Stimulated activated CD4-positive, alpha-beta T cell treated with anti-CD3 and anti-CD28 coated beads, Interleukin-1b, Interleukin-23, amount 100 ng/mL, for 1 hour (primary cell): ENCODE measurements at regions not wholly inside any gene's neighbourhood (a gene's known extent, or its start where the extent isn't known, plus 50 kb on each side); places are given as distances from the start of the nearest gene placed in this dataset.

Experiments used
- DNase-seq, 2 donors: peaks; one replicate each; pipeline ENCODE4 v3.0.0-alpha.2; 2020; ENCODE audit warnings: low read depth in 2 of 2

DNA sequence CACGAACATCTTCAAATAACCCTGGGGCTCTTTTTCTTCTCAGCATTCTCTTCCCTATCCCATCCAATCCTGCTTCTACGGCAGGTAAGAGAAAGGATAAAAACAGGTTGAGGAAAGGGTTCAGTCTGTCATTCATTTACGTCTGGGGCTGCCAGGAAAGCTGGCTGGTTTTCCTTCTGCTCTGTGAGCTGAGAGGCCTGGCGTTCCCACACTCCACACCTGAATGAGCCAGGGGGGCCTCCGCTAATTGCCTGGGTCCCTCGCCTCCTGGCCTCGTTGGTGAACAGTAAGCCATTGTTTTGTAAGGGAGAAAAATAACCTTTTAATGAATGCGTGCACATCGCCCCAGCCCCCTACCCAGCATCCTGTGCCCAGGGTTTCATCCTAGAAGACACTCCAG lies 70.8 kb upstream of the SIM2 start:
- DNase-seq = no peak

- no peak for DNase-seq
Measured at GRCh38 chr21:36628761-36629460, 70.0 kb upstream of the SIM2 start.

- peak; percentile 21 to 47 for DNase-seq
Measured at GRCh38 chr21:36630485-36631206, 68.3 kb upstream of the SIM2 start.

DNA sequence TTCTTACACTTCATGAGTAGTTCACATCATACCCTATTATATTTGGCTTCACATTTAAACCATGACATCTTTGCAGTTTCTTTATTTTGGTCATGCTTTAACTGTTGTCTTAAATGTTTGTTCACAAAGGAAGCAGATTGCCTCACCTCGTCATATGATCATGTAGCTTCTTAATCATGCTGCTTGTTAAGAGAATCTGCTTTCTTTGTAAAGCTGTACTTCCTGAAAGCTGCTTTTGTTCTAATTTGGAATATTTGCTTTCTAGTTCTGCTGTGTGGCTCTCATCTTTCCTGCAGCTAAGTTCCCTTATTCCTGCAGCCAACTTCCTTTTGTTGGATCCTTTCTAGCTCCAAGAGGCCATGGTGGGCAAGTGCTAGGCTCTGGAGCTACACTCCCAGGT lies 62.9 kb upstream of the SIM2 start:
- no peak for DNase-seq

- no peak for DNase-seq
Measured at GRCh38 chr21:36636439-36636838, 62.5 kb upstream of the SIM2 start.

- no peak for DNase-seq
Measured at GRCh38 chr21:36639769-36640168, 59.1 kb upstream of the SIM2 start.

- DNase-seq = no peak
Measured at GRCh38 chr21:36640174-36640720, 58.7 kb upstream of the SIM2 start.

- DNase-seq = no peak
Measured at GRCh38 chr21:36640721-36641244, 58.1 kb upstream of the SIM2 start.

DNA sequence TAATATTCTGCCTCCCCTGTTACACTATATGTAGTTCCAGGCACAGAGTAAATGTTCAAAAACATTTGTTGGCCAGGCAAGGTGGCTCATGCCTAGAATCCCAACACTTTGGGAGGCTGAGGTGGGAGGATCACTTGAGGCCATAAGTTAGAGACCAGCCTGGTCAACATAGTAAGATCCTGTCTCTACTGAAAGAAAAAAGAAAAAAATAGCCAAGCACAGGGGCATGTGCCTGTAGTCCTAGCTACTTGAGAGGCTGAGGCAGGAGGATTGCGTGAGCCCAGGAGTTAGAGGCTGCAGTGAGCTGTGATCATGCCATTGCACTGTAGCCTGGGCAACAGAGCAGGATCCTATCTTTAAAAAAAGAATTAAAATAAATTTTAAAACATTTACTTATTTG lies 57.6 kb upstream of the SIM2 start:
- DNase-seq = no peak

GRCh38 chr21:36641886-36642285 lies 57.0 kb upstream of the SIM2 start:
- DNase-seq = no peak

DNA sequence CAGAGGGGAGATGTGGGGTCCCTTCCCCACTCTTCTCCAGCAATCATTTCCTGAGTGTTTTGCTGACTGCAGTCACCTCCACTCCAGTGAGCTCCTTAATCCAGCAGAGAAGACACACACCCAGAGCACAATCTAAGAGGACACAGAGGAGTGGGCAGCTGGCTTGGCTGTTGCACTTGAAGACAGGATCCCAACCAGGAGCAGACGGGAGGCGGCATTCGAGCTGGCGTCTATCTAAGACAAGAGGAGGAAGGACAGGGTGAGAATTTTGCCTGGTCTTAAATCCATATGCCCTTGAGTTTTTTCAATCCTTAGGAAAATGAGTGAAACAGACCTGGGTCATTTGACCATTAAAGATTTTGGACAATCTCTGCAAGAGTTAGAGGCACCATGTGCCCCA lies 56.1 kb upstream of the SIM2 start:
- no peak for DNase-seq

- DNase-seq = no peak
Measured at GRCh38 chr21:36643374-36644250, 55.3 kb upstream of the SIM2 start.

DNA sequence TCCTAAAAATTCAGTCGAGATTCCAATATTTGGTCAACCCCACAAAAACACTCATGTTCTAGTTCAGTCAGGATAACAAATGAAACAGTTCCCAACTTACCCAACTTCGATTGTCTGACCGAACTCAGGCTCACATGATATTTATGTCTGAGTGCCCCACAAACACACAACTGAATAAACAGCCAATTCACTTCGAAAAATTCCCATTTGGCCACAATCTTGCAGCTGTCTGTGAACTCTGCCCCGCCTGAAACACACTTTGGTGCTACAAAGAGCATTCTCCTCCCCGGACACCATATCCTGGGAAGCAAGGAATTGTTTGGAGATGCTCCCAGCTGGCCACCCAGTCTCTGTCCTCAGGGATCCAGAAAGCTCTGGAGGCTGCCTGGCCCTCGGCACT lies 52.9 kb upstream of the SIM2 start:
- DNase-seq = no peak

GRCh38 chr21:36646645-36647044 lies 52.3 kb upstream of the SIM2 start:
- DNase-seq = no peak

DNA sequence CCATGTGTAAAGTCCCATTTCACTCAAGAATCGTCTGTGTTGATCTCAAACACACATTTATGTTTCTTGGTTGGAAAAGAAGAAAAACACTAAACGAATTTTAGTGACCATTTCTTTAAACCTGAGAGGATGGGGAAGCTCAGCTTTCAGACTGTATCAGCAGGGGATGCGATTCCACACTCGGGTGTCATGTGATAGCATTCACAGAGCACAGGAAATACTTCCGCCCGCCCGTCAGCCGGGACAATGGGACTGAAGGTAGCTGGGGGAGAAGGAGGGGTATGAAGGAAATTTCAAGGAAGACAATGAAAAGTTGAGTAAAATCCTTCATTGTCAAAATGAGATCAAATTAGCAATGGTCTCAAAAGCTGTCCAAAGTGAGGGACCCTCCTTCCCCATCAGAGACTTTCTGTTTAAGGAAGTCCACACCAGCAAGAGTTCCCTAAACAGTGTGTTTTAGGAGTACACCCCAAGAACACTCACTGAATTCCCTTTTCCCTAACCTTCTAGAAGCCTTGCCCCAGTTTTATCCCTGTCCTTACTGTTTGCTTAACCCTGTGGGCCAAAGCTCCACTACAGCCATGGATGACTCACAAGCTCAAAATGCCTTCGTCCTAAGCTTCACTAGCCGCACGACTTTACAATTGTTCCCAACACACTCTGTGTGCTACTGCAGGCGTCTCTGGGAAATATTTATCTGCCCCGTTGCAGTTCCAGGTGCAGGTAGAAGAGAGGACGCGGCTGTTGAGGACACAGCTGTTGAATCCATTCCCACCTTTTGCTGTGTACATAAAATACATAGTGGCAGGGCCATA lies 51.4 kb upstream of the SIM2 start:
- DNase-seq = no peak
